GM23248 (cell line): ENCODE measurements at regions not wholly inside any gene's neighbourhood (a gene's known extent, or its start where the extent isn't known, plus 50 kb on each side); places are given as distances from the start of the nearest gene placed in this dataset.
"Not testable (repeated sequence)": the region's sequence is repeated elsewhere in the genome, so short reads cannot be mapped to it uniquely, and the experiment has no call there.

Source experiments
- DNase-seq: peaks from one replicate; pipeline ENCODE4 v3.0.0-alpha.2; 2015
- H2AFZ ChIP-seq: fragments of 200-600 bp; sonication (generic); 2 replicates; pipeline ENCODE4 v1.6.1; 2016; ENCODE audit warnings: antibody characterized with exemption
- H3F3A ChIP-seq: fragments of 200-600 bp; sonication (generic); 2 replicates; pipeline ENCODE4 v1.6.1; 2016; ENCODE audit warnings: mild to moderate bottlenecking, antibody characterized with exemption, mixed run types; ENCODE audit not compliant: insufficient read depth
- H3K27ac ChIP-seq: fragments of 200-600 bp; sonication (generic); 2 replicates; pipeline ENCODE4 v1.5.1; 2016; ENCODE audit warnings: mild to moderate bottlenecking
- H3K27me3 ChIP-seq: fragments of 200-600 bp; sonication (generic); replicated peaks from 2 replicates; pipeline ENCODE4 v1.6.1; 2016; ENCODE audit warnings: mild to moderate bottlenecking; ENCODE audit not compliant: insufficient read depth
- H3K36me3 ChIP-seq: fragments of 200-600 bp; sonication (generic); 2 replicates; pipeline ENCODE4 v1.6.1; 2016; ENCODE audit warnings: low read depth, mild to moderate bottlenecking
- H3K4me1 ChIP-seq: fragments of 200-600 bp; sonication (generic); 2 replicates; pipeline ENCODE4 v1.6.1; 2016; ENCODE audit warnings: mild to moderate bottlenecking; ENCODE audit not compliant: insufficient read depth
- H3K4me2 ChIP-seq: fragments of 200-600 bp; sonication (generic); one replicate; pipeline ENCODE4 v1.6.1; 2016; ENCODE audit warnings: mild to moderate bottlenecking; ENCODE audit not compliant: unreplicated experiment
- H3K4me3 ChIP-seq: fragments of 200-600 bp; sonication (generic); 2 replicates; pipeline ENCODE4 v1.5.1; 2016; ENCODE audit warnings: mild to moderate bottlenecking
- H3K79me2 ChIP-seq: fragments of 200-600 bp; sonication (generic); 2 replicates; pipeline ENCODE4 v1.6.1; 2016; ENCODE audit warnings: mild to moderate bottlenecking; ENCODE audit not compliant: insufficient read depth
- H3K9ac ChIP-seq: fragments of 200-600 bp; sonication (generic); 2 replicates; pipeline ENCODE4 v1.6.1; 2016; ENCODE audit warnings: mild to moderate bottlenecking
- H3K9me2 ChIP-seq: fragments of 200-600 bp; sonication (generic); 2 replicates; pipeline ENCODE4 v1.6.1; 2016; ENCODE audit warnings: mixed run types, mild to moderate bottlenecking, moderate library complexity; ENCODE audit not compliant: insufficient read depth
- H3K9me3 ChIP-seq: fragments of 200-600 bp; sonication (generic); one replicate; pipeline ENCODE4 v1.6.1; 2017; ENCODE audit warnings: low read depth
- H4K20me1 ChIP-seq: fragments of 200-600 bp; sonication (generic); 2 replicates; pipeline ENCODE4 v1.6.0; 2016; ENCODE audit not compliant: insufficient read depth
- EZH2 ChIP-seq: fragments of 200-600 bp; sonication (generic); IDR thresholded peaks from 2 replicates; pipeline ENCODE4 v1.6.1; 2018; ENCODE audit warnings: antibody characterized with exemption, mild to moderate bottlenecking; ENCODE audit not compliant: insufficient read depth, poor library complexity, severe bottlenecking
- EZH2phosphoT487 ChIP-seq: fragments of 200-600 bp; sonication (generic); IDR thresholded peaks from 2 replicates; pipeline ENCODE4 v1.6.1; 2018; ENCODE audit warnings: antibody characterized with exemption, moderate library complexity, mild to moderate bottlenecking, low read depth; ENCODE audit not compliant: insufficient read depth
- WGBS, 2 experiments: methylation state at CpG; one replicate each; pipeline ENCODE4 v1.1.6; 2015 to 2017; ENCODE audit warnings: low lambda C conversion rate in 2 of 2, low coverage in 1 of 2; ENCODE audit errors: missing lambda C conversion rate in 2 of 2; 5-methylcytosine and 5-hydroxymethylcytosine counted together
- in situ Hi-C: fragments of 300-500 bp; cut with MboI; formaldehyde crosslinking; loops from 2 replicates; pipeline ENCODE4 v1.15.0; 2020

DNA sequence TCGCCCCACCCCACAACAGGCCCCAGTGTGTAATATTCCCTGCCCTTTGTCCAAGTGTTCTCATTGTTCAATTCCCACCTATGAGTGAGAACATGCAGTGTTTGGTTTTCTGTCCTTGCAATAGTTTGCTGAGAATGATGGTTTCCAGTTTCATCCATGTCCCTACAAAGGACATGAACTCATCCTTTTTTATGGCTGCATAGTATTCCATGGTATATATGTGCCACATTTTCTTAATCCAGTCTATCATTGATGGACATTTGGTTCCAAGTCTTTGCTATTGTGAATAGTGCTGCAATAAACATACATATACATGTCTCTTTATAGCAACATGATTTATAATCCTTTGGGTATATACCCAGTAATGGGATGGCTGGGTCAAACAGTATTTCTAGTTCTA lies 132.7 kb downstream of the SNX10 start:
- H3K9ac ChIP-seq, in situ Hi-C loops, H3K4me1 ChIP-seq, H3K27ac ChIP-seq, H3K27me3 ChIP-seq, H4K20me1 ChIP-seq, H3K9me3 ChIP-seq, H3F3A ChIP-seq, H3K79me2 ChIP-seq, DNase-seq, H3K9me2 ChIP-seq, H2AFZ ChIP-seq, H3K4me2 ChIP-seq, H3K4me3 ChIP-seq, H3K36me3 ChIP-seq: not testable (repeated sequence)
- WGBS, 2 experiments = 35 to 38% methylated on average over 1 of the region's 1 CpG

DNA sequence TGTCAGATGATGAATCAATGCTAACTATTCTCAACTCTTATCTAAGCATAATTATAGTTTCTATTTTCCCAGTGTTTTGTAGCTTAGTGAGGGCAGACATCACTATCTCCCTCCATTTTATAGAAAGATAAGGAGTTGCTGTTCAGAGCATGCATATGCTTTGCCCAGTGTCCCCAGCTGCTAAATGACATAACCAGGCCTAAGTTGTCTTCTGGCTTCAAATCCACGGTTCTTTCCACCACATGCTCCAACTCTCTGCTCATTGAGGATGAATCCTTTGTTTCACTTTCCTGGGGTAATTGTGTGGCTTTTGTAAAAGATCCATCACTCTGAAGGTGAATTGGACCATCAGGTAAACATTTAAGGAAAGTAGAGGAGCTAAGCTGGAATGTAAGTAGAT lies 134.0 kb downstream of the SNX10 start:
- no peaks in the 10 kb centered on the region for H3K9me3 ChIP-seq
- no peak overlapping the region for H3K9ac ChIP-seq
- H3K4me2 ChIP-seq = no peak overlapping the region
- H3K4me3 ChIP-seq = no peak overlapping the region
- H3K4me1 ChIP-seq = no peaks in the 10 kb centered on the region
- H3K27me3 ChIP-seq = no peaks in the 10 kb centered on the region
- no peaks in the 10 kb centered on the region for H3K79me2 ChIP-seq
- H2AFZ ChIP-seq = no peak overlapping the region
- in situ Hi-C loops = no loop called here
- H3F3A ChIP-seq = no peaks in the 10 kb centered on the region
- no peak for DNase-seq
- WGBS, 2 experiments = 53 to 56% methylated on average over 1 of the region's 1 CpG
- no peaks in the 10 kb centered on the region for H4K20me1 ChIP-seq
- H3K36me3 ChIP-seq = no peaks in the 10 kb centered on the region
- H3K27ac ChIP-seq = no peak overlapping the region
- no peaks in the 10 kb centered on the region for H3K9me2 ChIP-seq
- TF ChIP-seq EZH2 (no peak), EZH2phosphoT487 (no peak)

DNA sequence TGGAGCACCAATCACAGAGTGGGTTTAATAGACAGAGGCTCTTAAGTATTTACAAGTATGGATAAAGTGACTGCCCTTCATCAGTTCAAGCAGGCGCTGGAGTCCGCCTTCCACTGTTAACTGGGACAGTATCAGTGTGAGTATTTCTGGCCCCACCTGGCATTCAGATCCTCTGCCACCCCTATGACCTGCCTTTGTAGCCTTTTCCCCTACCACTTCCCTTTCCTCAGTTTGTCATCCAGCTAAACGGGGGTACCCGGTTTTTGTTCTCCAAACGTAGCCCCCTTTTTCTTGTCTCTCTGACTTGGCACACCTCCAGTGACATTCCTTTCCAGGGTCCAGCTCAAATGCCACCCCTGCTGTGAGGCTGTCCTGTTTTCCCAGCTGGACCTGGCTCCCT lies 134.4 kb downstream of the SNX10 start:
- WGBS, 2 experiments = 25 to 43% methylated on average over 5 of the region's 5 CpGs
- H3K9me3 ChIP-seq = no peaks in the 10 kb centered on the region
- in situ Hi-C loops = no loop called here

DNA sequence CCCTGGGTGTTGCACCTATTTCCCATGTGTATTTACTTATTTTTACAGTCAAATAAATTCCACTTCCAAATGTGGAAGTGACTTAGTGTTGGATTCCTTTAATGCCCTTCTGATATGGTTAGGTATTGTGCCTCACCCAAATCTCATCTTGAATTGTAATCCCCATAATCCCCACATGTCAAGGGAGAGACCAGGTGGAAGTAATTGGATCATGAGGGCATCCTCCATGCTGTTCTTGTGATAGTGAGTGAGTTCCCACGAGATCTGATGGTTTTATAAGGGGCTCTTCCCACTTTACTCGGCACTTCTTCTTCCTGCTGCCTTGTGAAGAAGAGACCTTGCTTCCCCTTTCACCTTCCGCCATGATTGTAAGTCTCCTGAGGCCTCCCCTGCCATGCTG lies 136.9 kb downstream of the SNX10 start:
- no peak for DNase-seq
- Histone ChIP-seq H4K20me1 (no peaks in the 10 kb centered on the region), H2AFZ (no peak overlapping the region), H3F3A (no peaks in the 10 kb centered on the region), H3K4me2 (no peak overlapping the region), H3K79me2 (no peaks in the 10 kb centered on the region), H3K9ac (no peak overlapping the region), H3K27ac (no peak overlapping the region), H3K9me2 (no peaks in the 10 kb centered on the region), H3K27me3 (no peaks in the 10 kb centered on the region), H3K4me3 (no peak overlapping the region), H3K9me3 (no peaks in the 10 kb centered on the region), H3K36me3 (no peaks in the 10 kb centered on the region), H3K4me1 (no peaks in the 10 kb centered on the region)
- WGBS, 2 experiments = 53 to 55% methylated on average over 3 of the region's 3 CpGs
- TF ChIP-seq EZH2 (no peak), EZH2phosphoT487 (no peak)
- in situ Hi-C loops = no loop called here

More for the DNA sequence above, 134.4 kb downstream of the SNX10 start:
- Histone ChIP-seq H2AFZ (no peak overlapping the region), H3F3A (no peaks in the 10 kb centered on the region), H3K4me2 (no peak overlapping the region), H3K36me3 (no peaks in the 10 kb centered on the region), H3K27ac (no peak overlapping the region), H3K4me1 (no peaks in the 10 kb centered on the region), H3K9ac (no peak overlapping the region), H3K27me3 (no peaks in the 10 kb centered on the region), H3K4me3 (no peak overlapping the region), H4K20me1 (no peaks in the 10 kb centered on the region), H3K79me2 (no peaks in the 10 kb centered on the region), H3K9me2 (no peaks in the 10 kb centered on the region)
- DNase-seq = no peak
- TF ChIP-seq EZH2phosphoT487 = no peak
- TF ChIP-seq EZH2 = no peak

DNA sequence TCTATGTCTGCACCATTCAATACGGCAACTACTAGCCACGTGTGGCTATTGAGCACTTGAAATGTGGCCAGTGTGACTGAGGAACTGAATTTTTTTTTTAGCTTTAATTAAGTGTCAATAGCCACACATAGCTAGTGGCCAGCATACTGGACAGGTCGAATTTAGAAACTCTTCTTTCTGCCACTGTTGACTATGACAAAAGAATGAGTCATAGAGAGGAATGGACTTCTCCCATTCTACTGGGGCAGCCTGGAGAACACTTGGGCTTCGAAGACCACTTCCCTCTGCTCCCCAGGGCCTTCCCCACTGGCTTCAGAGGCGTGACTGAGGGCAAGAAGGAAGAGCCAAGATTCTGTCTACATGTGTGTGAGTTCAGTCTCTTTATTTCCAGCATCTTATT lies 137.5 kb downstream of the SNX10 start:
- Histone ChIP-seq H3K36me3 (no peaks in the 10 kb centered on the region), H3K9ac (no peak overlapping the region), H3K79me2 (no peaks in the 10 kb centered on the region), H3K9me3 (no peaks in the 10 kb centered on the region), H4K20me1 (no peaks in the 10 kb centered on the region), H3K27ac (no peak overlapping the region), H3K27me3 (no peaks in the 10 kb centered on the region), H3K4me3 (no peak overlapping the region), H3F3A (no peaks in the 10 kb centered on the region), H3K4me1 (no peaks in the 10 kb centered on the region), H3K4me2 (no peak overlapping the region), H3K9me2 (no peaks in the 10 kb centered on the region), H2AFZ (no peak overlapping the region)
- in situ Hi-C loops = no loop called here
- WGBS, 2 experiments = 52 to 70% methylated on average over 5 of the region's 5 CpGs
- DNase-seq = peak; percentile 14
- TF ChIP-seq EZH2 (no peak), EZH2phosphoT487 (no peak)
